GM12801 (cell line): ENCODE measurements at regions not wholly inside any gene's neighbourhood (a gene's known extent, or its start where the extent isn't known, plus 50 kb on each side); places are given as distances from the start of the nearest gene placed in this dataset.

Experiments
- CTCF ChIP-seq: IDR thresholded peaks from one replicate; pipeline ENCODE4 v1.5.1; 2011; ENCODE audit warnings: control low read depth; ENCODE audit not compliant: insufficient read length; ENCODE audit errors: extremely low read depth

GRCh38 chr13:106063591-106064313, 471.7 kb downstream of the EFNB2 start:
- no peak for TF ChIP-seq CTCF

DNA sequence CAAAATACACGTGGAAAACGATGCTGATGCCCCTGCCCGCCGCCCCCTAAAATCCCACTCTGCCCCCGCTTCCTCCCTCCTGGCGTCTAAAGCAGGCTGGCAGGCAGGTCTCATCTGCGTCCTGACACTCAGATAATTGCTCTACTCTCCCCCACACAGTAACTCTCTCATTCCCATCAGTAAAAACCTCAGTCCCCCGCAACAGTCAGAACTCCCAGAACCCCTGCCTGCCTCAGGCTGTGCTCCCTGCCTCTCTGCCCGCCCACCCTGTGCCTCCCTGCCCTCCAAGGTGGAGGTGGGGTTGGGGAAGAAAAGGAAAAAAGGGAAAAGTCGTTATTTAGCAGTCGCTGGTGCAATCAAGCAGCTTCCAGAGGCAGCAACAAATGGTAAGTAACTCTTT, 473.7 kb downstream of the EFNB2 start:
- no peak for TF ChIP-seq CTCF

GRCh38 chr13:106056851-106057250, 478.6 kb downstream of the EFNB2 start:
- no peak for TF ChIP-seq CTCF

DNA sequence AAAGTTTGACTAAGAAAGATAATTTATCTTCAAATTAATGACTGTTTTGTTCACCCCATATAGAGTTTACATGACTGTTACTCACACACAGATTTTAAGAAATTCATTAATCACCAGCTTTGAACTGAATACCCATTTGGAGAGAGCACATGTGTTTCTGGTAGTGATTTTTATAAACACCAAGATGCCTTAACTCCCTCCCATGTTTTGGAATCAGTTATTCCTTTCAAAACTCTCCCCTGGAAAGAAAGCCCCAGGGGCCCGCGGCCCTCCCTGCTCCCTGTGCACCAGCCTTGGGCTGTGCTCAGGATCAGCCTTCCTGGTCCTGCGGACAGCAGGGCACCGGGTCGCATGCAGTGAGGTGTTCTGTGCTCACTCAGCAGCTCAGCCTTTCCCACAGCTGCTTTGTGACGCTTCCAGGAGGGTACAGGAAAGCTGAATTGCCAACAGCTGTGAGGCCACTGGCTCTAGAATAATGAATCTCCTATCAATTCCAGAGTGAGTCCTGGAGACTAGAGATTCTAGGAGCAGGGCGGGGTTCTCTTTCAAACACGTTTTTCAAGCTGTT, 483.2 kb downstream of the EFNB2 start:
- TF ChIP-seq CTCF, result no peak

GRCh38 chr13:106049171-106049570, 486.3 kb downstream of the EFNB2 start:
- no peak for TF ChIP-seq CTCF

- TF ChIP-seq CTCF, result no peak
These were observed 487.1 kb downstream of the EFNB2 start for GRCh38 chr13:106048386-106048785.

GRCh38 chr13:106047859-106048258, 487.6 kb downstream of the EFNB2 start:
- TF ChIP-seq CTCF, result no peak
